Nephron progenitor cell (in vitro differentiated cells): ENCODE measurements at regions not wholly inside any gene's neighbourhood (a gene's known extent, or its start where the extent isn't known, plus 50 kb on each side); places are given as distances from the start of the nearest gene placed in this dataset.

Experiments used
- DNase-seq: peaks from one replicate; pipeline ENCODE4 v3.0.0; 2021
- H3K27ac Mint-ChIP-seq: 2 replicates; pipeline ENCODE4 v1.8.0; 2021; ENCODE audit warnings: mild to moderate bottlenecking, moderate library complexity, mixed read lengths
- H3K27me3 Mint-ChIP-seq: 2 replicates; pipeline ENCODE4 v1.8.0; 2021; ENCODE audit warnings: mild to moderate bottlenecking, low read depth, mixed read lengths; ENCODE audit not compliant: poor library complexity
- H3K36me3 Mint-ChIP-seq: 2 replicates; pipeline ENCODE4 v1.8.0; 2021; ENCODE audit warnings: low read depth, mixed read lengths
- H3K4me1 Mint-ChIP-seq: 2 replicates; pipeline ENCODE4 v1.8.0; 2021; ENCODE audit warnings: mixed read lengths
- H3K4me3 Mint-ChIP-seq: 2 replicates; pipeline ENCODE4 v1.8.0; 2021; ENCODE audit warnings: mild to moderate bottlenecking, moderate library complexity, mixed read lengths
- H3K9me3 Mint-ChIP-seq: 2 replicates; pipeline ENCODE4 v1.8.0; 2021; ENCODE audit warnings: mild to moderate bottlenecking, moderate library complexity, mixed read lengths
- TF ChIP-seq, protein P1 (sequence below): fragments of 200-600 bp; sonication (generic); IDR thresholded peaks from 2 replicates; pipeline ENCODE4 v1.5.0; 2021; ENCODE audit warnings: antibody characterized with exemption

DNA sequence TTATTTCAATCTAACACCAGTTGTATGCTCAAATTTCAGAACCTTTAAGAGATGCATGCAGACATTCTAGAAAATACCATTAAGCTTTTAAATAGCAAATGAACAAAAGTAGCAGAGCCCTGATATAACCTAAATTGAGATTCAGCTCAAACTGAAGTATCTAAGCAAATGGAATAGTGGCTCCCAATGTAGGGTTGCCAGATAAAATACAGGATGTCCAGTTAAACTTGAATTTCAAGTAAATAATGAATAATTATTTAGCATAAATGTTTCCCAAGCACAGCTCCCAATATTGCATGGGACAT, 171.1 kb upstream of the ATP11B start:
- peaks cover 18% of the 10 kb centered on the region for H3K4me1 Mint-ChIP-seq
- H3K27me3 Mint-ChIP-seq: peaks cover 4% of the 10 kb centered on the region
- TF ChIP-seq, protein P1, sequence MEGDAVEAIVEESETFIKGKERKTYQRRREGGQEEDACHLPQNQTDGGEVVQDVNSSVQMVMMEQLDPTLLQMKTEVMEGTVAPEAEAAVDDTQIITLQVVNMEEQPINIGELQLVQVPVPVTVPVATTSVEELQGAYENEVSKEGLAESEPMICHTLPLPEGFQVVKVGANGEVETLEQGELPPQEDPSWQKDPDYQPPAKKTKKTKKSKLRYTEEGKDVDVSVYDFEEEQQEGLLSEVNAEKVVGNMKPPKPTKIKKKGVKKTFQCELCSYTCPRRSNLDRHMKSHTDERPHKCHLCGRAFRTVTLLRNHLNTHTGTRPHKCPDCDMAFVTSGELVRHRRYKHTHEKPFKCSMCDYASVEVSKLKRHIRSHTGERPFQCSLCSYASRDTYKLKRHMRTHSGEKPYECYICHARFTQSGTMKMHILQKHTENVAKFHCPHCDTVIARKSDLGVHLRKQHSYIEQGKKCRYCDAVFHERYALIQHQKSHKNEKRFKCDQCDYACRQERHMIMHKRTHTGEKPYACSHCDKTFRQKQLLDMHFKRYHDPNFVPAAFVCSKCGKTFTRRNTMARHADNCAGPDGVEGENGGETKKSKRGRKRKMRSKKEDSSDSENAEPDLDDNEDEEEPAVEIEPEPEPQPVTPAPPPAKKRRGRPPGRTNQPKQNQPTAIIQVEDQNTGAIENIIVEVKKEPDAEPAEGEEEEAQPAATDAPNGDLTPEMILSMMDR: peak; percentile 4
- H3K27ac Mint-ChIP-seq: no peak overlapping the region
- no peak overlapping the region for H3K4me3 Mint-ChIP-seq
- H3K36me3 Mint-ChIP-seq: no peaks in the 10 kb centered on the region
- peaks cover 12% of the 10 kb centered on the region for H3K9me3 Mint-ChIP-seq
- no peak for DNase-seq

DNA sequence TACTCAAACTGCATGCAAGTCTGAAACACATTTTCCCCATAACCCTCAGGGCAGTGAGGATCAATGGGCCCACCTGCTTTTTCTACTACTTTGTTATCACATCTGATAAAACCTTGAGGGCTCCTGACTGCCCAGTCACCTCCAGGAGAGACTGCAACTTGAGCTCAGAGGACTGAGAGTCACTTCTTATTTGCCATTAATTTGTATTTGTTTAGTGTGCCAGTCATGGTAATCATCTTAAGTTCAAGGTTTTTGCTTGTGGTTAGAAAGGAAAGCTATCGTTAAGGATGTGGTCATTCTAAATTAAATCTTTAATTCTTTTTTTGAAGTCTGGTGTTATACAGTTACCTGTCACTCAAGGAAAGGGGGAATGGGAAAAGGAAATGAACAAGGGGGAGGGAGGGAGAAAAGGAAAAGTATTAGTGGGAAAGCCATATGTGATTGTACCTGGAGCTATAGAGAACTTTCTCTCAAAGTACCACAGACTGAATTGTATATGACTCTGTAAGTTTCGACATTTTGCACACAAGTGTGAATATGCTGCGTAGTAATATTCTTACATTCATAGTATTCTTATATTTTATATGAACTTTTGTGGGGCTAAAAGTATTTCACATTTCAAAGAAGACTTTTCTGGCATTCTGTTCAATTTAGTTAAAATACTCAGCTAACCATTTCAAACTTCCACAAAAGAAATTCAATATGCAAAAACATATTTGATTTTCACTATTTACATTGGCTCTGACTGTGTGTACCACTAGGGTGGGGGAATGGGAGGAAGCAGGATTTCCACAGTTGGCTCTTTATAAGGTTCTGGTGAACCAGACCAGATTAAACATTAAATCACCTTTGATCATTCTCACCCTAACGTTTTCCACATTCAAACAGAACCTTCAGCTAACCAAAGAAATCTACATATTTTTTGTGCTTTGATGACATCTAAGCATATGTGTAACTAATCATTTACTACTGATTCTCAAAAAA, 166.5 kb upstream of the ATP11B start:
- H3K36me3 Mint-ChIP-seq: no peaks in the 10 kb centered on the region
- TF ChIP-seq, protein P1: no peak
- peaks cover 7% of the 10 kb centered on the region for H3K27me3 Mint-ChIP-seq
- peaks cover 12% of the 10 kb centered on the region for H3K9me3 Mint-ChIP-seq
- no peak for DNase-seq
- no peak overlapping the region for H3K4me3 Mint-ChIP-seq
- H3K4me1 Mint-ChIP-seq: no peaks in the 10 kb centered on the region
- no peak overlapping the region for H3K27ac Mint-ChIP-seq

DNA sequence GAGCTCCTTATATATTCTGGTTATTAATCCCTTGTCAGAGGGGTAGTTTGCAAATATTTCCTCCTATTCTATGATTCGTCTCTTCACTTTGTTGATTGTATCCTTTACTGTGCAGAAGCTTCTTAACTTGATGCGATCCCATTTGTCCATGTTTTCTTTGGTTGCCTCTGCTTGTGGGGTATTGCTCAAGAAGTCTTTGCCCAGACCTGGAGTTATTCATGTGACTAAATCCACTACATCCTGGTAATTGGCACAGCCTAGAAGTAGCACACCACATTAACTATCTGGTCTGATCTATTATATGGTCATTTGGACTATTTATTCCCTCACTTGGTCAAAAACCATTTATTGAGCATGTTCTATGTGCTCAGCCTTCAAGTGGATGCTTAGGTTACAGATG, 164.8 kb upstream of the ATP11B start:
- H3K27me3 Mint-ChIP-seq: peaks cover 7% of the 10 kb centered on the region
- H3K4me3 Mint-ChIP-seq: no peak overlapping the region
- peaks cover 12% of the 10 kb centered on the region for H3K9me3 Mint-ChIP-seq
- no peaks in the 10 kb centered on the region for H3K36me3 Mint-ChIP-seq
- H3K4me1 Mint-ChIP-seq: no peaks in the 10 kb centered on the region
- no peak overlapping the region for H3K27ac Mint-ChIP-seq
- TF ChIP-seq, protein P1: no peak
- no peak for DNase-seq

DNA sequence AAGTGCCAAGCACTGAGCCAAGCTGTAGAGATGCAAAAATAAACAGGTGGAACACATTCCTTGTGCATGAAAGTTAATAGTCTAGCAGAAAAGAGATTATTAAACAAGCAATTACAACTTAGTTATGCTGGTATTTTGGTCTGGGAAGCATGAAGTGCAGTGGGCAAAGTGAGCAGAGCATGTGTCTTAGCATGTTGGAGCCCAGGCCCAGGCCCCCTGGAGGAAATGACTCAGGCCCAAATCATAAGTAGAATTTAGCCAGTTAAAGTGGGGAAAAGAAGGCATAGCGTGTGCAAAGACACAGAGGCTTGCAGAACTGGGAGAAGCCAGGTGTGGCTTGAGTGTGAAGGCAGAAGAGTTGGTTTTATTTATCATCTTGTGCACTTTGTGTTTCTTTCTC, 163.8 kb upstream of the ATP11B start:
- TF ChIP-seq, protein P1: no peak
- H3K4me1 Mint-ChIP-seq: no peaks in the 10 kb centered on the region
- no peak overlapping the region for H3K27ac Mint-ChIP-seq
- DNase-seq: no peak
- peaks cover 7% of the 10 kb centered on the region for H3K27me3 Mint-ChIP-seq
- H3K9me3 Mint-ChIP-seq: peaks cover 11% of the 10 kb centered on the region
- no peak overlapping the region for H3K4me3 Mint-ChIP-seq
- H3K36me3 Mint-ChIP-seq: no peaks in the 10 kb centered on the region

DNA sequence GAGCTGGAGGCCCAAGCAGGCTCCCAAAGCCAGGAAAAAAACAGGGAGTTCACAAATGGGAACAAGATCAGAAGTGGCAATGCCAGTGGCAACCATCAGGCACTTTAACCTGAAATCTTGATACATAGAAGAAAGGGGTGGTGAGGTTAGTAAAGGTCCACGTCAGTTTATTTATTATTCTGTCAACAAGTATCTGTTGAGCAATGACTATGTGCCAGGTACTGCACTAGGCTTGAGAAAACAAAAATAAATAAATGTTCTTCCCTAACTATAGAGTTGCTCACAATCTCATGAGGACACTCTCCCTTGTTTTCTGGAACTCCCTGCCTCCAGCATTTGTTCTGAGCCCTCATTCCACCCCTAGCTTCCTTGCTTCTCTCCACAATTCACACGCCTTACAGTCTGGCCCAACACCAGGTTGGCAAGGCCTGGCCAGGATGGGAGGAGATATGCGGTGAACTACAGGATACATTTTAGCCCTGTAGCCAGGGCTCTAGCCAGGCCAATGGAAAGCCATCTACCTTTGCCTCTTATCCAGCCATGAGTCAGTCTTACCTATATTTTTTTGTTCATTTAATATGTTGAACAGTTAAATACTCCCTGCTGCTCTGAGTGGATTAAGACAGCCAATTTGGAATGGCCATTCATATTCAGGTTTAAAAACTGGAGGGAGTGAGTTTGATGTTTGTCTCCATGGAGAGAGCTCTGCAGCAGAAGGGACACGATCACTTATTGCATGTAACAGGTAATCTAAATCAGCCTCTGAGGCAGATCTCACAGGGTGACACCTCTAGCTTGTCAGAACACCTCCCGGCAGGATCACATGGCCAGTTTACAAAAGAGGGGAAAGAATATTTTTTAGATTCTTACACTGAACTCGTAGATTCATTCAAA, 161.9 kb upstream of the ATP11B start:
- Mint-ChIP-seq H3K36me3 (no peaks in the 10 kb centered on the region), H3K9me3 (no peaks in the 10 kb centered on the region), H3K4me1 (no peaks in the 10 kb centered on the region), H3K4me3 (no peak overlapping the region), H3K27ac (no peak overlapping the region), H3K27me3 (peaks cover 7% of the 10 kb centered on the region)
- TF ChIP-seq, protein P1: no peak
- DNase-seq: no peak
